Gastrocnemius medialis (tissue), 4 donors: ENCODE measurements at regions not wholly inside any gene's neighbourhood (a gene's known extent, or its start where the extent isn't known, plus 50 kb on each side); places are given as distances from the start of the nearest gene placed in this dataset.

ENCODE experiments used
- ATAC-seq, 2 donors: fragments of 150-250 bp; one replicate each; pipeline ENCODE4 v1.9.1; 2016
- DNase-seq, 2 donors: peaks; one replicate each; pipeline ENCODE4 v3.0.0-alpha.2; 2019
- H3K27ac ChIP-seq, 4 donors: fragments of 200-600 bp; sonication (generic); 1 replicate in 1 of 4; 2 replicates in 3 of 4; pipeline ENCODE4 v1.5.1; 2016 to 2018; ENCODE audit warnings: mild to moderate bottlenecking in 2 of 4, moderate library complexity in 1 of 4
- H3K27me3 ChIP-seq, 3 donors: fragments of 200-600 bp; sonication (generic) in 2 of 3; 1 replicate in 1 of 3; 2 replicates in 2 of 3; pipeline versions ENCODE4 v1.5.1 to v1.6.0; 2016 to 2019; ENCODE audit warnings: mild to moderate bottlenecking in 1 of 3, moderate library complexity in 1 of 3
- H3K36me3 ChIP-seq, 2 donors: fragments of 200-600 bp; sonication (generic) in 1 of 2; one replicate each; pipeline ENCODE4 v1.5.1; 2017 to 2018
- H3K4me1 ChIP-seq, 2 donors: fragments of 200-600 bp; sonication (generic) in 1 of 2; one replicate each; pipeline ENCODE4 v1.5.1; 2016 to 2017; ENCODE audit warnings: mild to moderate bottlenecking in 2 of 2
- H3K4me3 ChIP-seq, 4 donors: fragments of 200-600 bp; sonication (generic) in 3 of 4; 1 replicate in 1 of 4; 2 replicates in 3 of 4; pipeline ENCODE4 v1.5.1; 2016 to 2019; ENCODE audit warnings: mild to moderate bottlenecking in 2 of 4
- H3K9me3 ChIP-seq, 3 donors: fragments of 200-600 bp; sonication (generic) in 2 of 3; 1 replicate in 1 of 3; 2 replicates in 2 of 3; pipeline ENCODE4 v1.5.1; 2016 to 2019
- POLR2A ChIP-seq, 2 donors: fragments of 450-650 bp; IDR thresholded peaks; one replicate each; pipeline ENCODE4 v1.6.1; 2017; ENCODE audit warnings: antibody characterized with exemption in 2 of 2, mild to moderate bottlenecking in 2 of 2, moderate library complexity in 2 of 2
- in situ Hi-C, 4 donors: fragments of 200-750 bp; cut with MboI; loops; one replicate each; pipeline versions ENCODE4 v1.15.0 to v1.8.0; 2017; ENCODE audit warnings: low sequenced_read_pairs in 4 of 4
- intact Hi-C: fragments of 100-400 bp; cut with DNase I; formaldehyde crosslinking; loops from one replicate; pipeline ENCODE4 v1.15.1; 2023; ENCODE audit warnings: low total_unique reads
- TF ChIP-seq, protein P1 (sequence below), 5 experiments: fragments of 450-650 bp in 3 of 5; fragments of 200-600 bp in 2 of 5; sonication (generic) in 2 of 5; IDR thresholded peaks in 4 of 5; conservative IDR thresholded peaks in 1 of 5; 1 replicate in 4 of 5; 2 replicates in 1 of 5; pipeline ENCODE4 v1.5.1; 2016 to 2019; ENCODE audit warnings: antibody characterized with exemption in 5 of 5, mild to moderate bottlenecking in 3 of 5, moderate library complexity in 3 of 5

DNA sequence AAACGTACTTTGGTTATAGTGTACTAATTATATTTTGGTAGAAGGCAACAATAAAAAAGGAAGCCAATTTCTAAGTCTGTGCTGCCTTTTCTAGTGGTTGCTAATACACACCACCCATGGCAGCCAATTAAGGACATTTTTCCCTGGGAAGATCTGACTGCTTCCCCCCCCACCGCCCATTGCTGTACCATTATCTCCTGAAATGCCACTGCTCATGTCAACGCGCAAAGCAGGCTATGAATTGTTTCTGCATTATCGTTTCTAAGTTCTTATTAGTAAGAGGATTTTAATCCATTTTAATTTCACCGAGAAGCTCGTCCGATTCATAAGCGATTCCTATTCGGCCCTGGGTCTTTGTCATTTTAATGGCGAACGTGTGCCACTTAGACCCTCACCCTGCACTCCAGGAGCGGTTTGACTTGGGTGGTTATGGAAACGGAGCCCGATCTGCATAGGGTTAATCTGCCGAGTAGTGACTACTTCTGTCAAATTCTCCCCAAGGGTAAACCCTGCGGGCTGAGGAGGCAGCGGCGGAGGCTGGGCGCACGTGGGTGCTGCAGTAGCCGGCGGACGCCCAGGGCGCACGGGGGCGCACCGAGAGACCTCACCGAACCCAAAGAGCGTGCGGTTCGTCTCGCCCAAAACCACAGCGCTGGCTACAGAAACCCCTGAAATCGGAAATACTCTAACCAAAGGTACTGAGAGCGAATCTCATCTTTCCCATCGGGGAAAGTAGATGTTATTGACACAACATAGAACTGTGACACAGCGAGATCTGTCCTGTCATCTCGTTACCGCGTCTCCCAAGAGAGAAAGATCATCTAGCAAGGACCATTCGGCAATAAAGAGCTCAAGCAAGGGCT is 55.8 kb upstream of the SHC3 start:
- H3K4me1 ChIP-seq = no peaks in the 10 kb centered on the region
- TF ChIP-seq, protein P1, sequence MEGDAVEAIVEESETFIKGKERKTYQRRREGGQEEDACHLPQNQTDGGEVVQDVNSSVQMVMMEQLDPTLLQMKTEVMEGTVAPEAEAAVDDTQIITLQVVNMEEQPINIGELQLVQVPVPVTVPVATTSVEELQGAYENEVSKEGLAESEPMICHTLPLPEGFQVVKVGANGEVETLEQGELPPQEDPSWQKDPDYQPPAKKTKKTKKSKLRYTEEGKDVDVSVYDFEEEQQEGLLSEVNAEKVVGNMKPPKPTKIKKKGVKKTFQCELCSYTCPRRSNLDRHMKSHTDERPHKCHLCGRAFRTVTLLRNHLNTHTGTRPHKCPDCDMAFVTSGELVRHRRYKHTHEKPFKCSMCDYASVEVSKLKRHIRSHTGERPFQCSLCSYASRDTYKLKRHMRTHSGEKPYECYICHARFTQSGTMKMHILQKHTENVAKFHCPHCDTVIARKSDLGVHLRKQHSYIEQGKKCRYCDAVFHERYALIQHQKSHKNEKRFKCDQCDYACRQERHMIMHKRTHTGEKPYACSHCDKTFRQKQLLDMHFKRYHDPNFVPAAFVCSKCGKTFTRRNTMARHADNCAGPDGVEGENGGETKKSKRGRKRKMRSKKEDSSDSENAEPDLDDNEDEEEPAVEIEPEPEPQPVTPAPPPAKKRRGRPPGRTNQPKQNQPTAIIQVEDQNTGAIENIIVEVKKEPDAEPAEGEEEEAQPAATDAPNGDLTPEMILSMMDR (IDR thresholded peaks at IDR 0.05 in 4 of 5, conservative IDR thresholded peaks at IDR 0.05 in 1 of 5) = no peak
- TF ChIP-seq POLR2A (IDR thresholded peaks at IDR 0.05) = no peak
- DNase-seq = no peak
- peak overlapping the region in 2 of 4 donors; percentile 5 to 38 for H3K4me3 ChIP-seq
- H3K27me3 ChIP-seq = no peaks in the 10 kb centered on the region
- no peak overlapping the region for H3K27ac ChIP-seq
- in situ Hi-C loops (no loop called here), intact Hi-C loops (no loop called here)
- no peak for ATAC-seq
- H3K9me3 ChIP-seq = no peaks in the 10 kb centered on the region
- H3K36me3 ChIP-seq = no peaks in the 10 kb centered on the region

GRCh38 chr9:89236955-89237573 is 58.4 kb upstream of the SHC3 start:
- DNase-seq (no peak), ATAC-seq (no peak)
- intact Hi-C loops = no loop called here
- no peaks in the 10 kb centered on the region for H3K36me3 ChIP-seq
- no peak for TF ChIP-seq POLR2A (IDR thresholded peaks at IDR 0.05)
- TF ChIP-seq, protein P1 (IDR thresholded peaks at IDR 0.05 in 4 of 5, conservative IDR thresholded peaks at IDR 0.05 in 1 of 5) = no peak
- H3K4me3 ChIP-seq = no peak overlapping the region
- no peak overlapping the region for H3K27ac ChIP-seq
- in situ Hi-C loops = no loop called here
- no peaks in the 10 kb centered on the region for H3K4me1 ChIP-seq
- no peaks in the 10 kb centered on the region for H3K27me3 ChIP-seq
- H3K9me3 ChIP-seq = no peaks in the 10 kb centered on the region

DNA sequence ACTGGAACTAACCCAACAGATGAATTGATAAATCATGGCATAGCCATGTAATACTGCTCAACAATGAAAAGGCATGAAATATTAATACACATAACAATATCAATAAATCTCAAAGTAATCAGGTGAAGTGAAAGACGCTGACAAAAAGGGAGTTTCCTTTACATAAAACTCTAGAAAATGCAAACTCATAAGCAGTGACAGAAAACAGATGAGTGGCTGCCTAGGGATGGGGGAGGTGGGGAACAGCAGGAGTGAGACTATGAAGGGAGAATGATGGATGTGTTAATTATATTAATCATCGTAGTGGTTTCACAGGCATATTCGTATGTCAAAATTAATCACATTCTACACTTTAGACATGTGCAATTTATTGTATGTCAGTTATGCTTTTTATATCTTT is 59.8 kb upstream of the SHC3 start:
- ATAC-seq (no peak), DNase-seq (no peak)
- intact Hi-C loops = no loop called here
- no peaks in the 10 kb centered on the region for H3K9me3 ChIP-seq
- TF ChIP-seq, protein P1 (IDR thresholded peaks at IDR 0.05 in 4 of 5, conservative IDR thresholded peaks at IDR 0.05 in 1 of 5) = no peak
- TF ChIP-seq POLR2A (IDR thresholded peaks at IDR 0.05) = no peak
- H3K4me3 ChIP-seq = no peak overlapping the region
- no peaks in the 10 kb centered on the region for H3K4me1 ChIP-seq
- no peak overlapping the region for H3K27ac ChIP-seq
- no peaks in the 10 kb centered on the region for H3K36me3 ChIP-seq
- H3K27me3 ChIP-seq = no peaks in the 10 kb centered on the region
- in situ Hi-C loops = no loop called here

DNA sequence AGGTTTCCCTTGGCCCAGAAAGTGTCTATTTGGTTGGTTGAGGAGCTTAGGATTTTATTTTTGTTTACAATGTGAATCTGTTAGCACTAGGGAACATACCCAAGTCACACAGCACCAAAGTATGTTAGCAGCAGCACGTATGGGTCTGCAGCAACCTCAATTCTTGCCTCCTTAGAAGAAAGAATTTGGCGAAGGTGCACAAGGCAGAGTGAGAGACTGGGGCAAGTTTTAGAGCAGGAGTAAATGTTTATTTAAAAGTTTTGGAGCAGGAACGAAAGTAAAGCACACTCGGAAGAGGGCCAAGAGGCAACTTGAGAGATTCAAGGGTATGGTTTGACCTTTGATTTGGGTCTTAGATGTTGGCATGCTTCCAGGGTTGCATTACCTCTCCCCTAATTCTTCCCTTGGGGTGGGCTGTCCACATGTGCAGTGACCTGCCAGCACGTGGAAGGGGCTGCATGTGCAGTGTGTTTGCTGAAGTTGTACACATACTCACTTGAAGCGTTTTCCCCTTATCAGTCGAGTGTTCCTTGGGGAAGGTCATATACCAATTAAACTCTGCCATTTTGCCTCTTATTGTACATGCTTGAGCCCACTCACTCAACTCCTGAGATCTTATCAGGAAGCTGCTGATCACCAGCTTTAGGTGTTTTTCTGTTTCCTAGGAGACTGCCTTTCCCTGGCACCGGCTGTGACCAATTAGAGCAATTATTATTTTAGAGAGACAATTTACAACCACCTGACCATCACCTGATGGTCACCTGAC is 64.9 kb upstream of the SHC3 start:
- intact Hi-C loops = no loop called here
- DNase-seq (no peak), ATAC-seq (no peak)
- Histone ChIP-seq H3K27ac (no peak overlapping the region), H3K9me3 (no peaks in the 10 kb centered on the region), H3K4me3 (no peak overlapping the region), H3K36me3 (no peaks in the 10 kb centered on the region), H3K27me3 (no peaks in the 10 kb centered on the region), H3K4me1 (no peaks in the 10 kb centered on the region)
- TF ChIP-seq POLR2A (IDR thresholded peaks at IDR 0.05) = no peak
- TF ChIP-seq, protein P1 (IDR thresholded peaks at IDR 0.05 in 4 of 5, conservative IDR thresholded peaks at IDR 0.05 in 1 of 5) = no peak
- in situ Hi-C loops = no loop called here
